GM12873 (cell line): ENCODE measurements at regions not wholly inside any gene's neighbourhood (a gene's known extent, or its start where the extent isn't known, plus 50 kb on each side); places are given as distances from the start of the nearest gene placed in this dataset.

Experiments
- CTCF ChIP-seq: IDR thresholded peaks from 2 replicates; pipeline ENCODE4 v1.5.1; 2012; ENCODE audit warnings: low read depth, mild to moderate bottlenecking, moderate library complexity, low read length, control low read depth; ENCODE audit not compliant: insufficient read depth; ENCODE audit errors: missing control alignments

GRCh38 chr3:10615715-10616114, 110.3 kb upstream of the ATP2B2 start:
- TF ChIP-seq CTCF = no peak

- TF ChIP-seq CTCF = no peak
Measured at GRCh38 chr3:10616321-10616720, 110.9 kb upstream of the ATP2B2 start.

GRCh38 chr3:10619989-10620832, 114.8 kb upstream of the ATP2B2 start:
- TF ChIP-seq CTCF = no peak

- TF ChIP-seq CTCF = no peak
Measured at GRCh38 chr3:10620833-10621082, 115.4 kb upstream of the ATP2B2 start.

- TF ChIP-seq CTCF = no peak
Measured at GRCh38 chr3:10623578-10624275, 118.3 kb upstream of the ATP2B2 start.

- no peak for TF ChIP-seq CTCF
Measured at GRCh38 chr3:10625323-10625722, 119.9 kb upstream of the ATP2B2 start.

GRCh38 chr3:10627884-10628572, 122.6 kb upstream of the ATP2B2 start:
- no peak for TF ChIP-seq CTCF
